ENCODE measurements at regions not wholly inside any gene's neighbourhood (a gene's known extent, or its start where the extent isn't known, plus 50 kb on each side); places are given as distances from the start of the nearest gene placed in this dataset.

GRCh38 chr15:99504823-99505551 lies 60.8 kb upstream of the MEF2A start (continued):
- TF ChIP-seq CTCF (IDR thresholded peaks at IDR 0.05 in 2 of 3, conservative IDR thresholded peaks at IDR 0.05 in 1 of 3; ENCODE audit: control insufficient read depth in 2 of 3, extremely low read depth in 1 of 3, insufficient read depth in 1 of 3, low read depth in 3 of 3, low read length in 3 of 3) (peak; percentile 18 to 20 (median 19); a peak in 3 of 6 replicates), IRF4 (IDR thresholded peaks at IDR 0.05; ENCODE audit: low read depth, low read length) (0 out of 2 replicates have a peak, but pooled peaks have one; percentile 33), EP300 (IDR thresholded peaks at IDR 0.05; ENCODE audit: borderline replicate concordance in 1 of 2, control insufficient read depth in 1 of 2, low read depth in 2 of 2, low read length in 2 of 2) (peak in 1 of 2 experiments; percentile 52; a peak in 1 of 4 replicates), SMAD5 (IDR thresholded peaks at IDR 0.05; ENCODE audit: low read depth) (no peak), POLR2A (IDR thresholded peaks at IDR 0.05; ENCODE audit: low read depth, low read length) (peak; percentile 76), POLR2AphosphoS5 (IDR thresholded peaks at IDR 0.05; ENCODE audit: low read length) (peak; percentile 40; the same call in 1 of the 2 replicates), BCL11A (IDR thresholded peaks at IDR 0.05; ENCODE audit: low read depth, low read length) (0 out of 2 replicates have a peak, but pooled peaks have one; percentile 27), PAX5 (IDR thresholded peaks at IDR 0.05; ENCODE audit: borderline replicate concordance, low read depth, low read length) (no peak)

GRCh38 chr15:99506399-99506798 lies 59.4 kb upstream of the MEF2A start:
- ATAC-seq (no peak), FAIRE-seq (no peak), DNase-seq (ENCODE audit: low read depth, low spot score) (no peak)
- RAD21 ChIA-PET (ENCODE audit: unreplicated experiment), result interaction anchor here (0.7 to 2.7 kb wide), 6 partner anchors 61 to 198 kb away, joined by 3 to 24 read pairs (median 5); no protein-coding TSS in a partner anchor
- Histone ChIP-seq H2AFZ (ENCODE audit: control insufficient read depth, low read depth, low read length) (no peak overlapping the region), H3K9me3 (replicated peaks; ENCODE audit: control insufficient read depth, insufficient read depth, low read length) (no peaks in the 10 kb centered on the region; the same call in 2 of the 3 replicates), H3K4me2 (ENCODE audit: control insufficient read depth, insufficient read depth) (no peak overlapping the region), H3K27ac (ENCODE audit: control insufficient read depth, insufficient read depth) (no peak overlapping the region), H3K4me1 (ENCODE audit: control insufficient read depth, insufficient read depth, low read length) (peaks cover 91% of the 10 kb centered on the region), H3K36me3 (ENCODE audit: control insufficient read depth in 2 of 2, insufficient read depth in 2 of 2, low read length in 1 of 2) (no peaks in the 10 kb centered on the region), H3K9ac (ENCODE audit: control insufficient read depth, insufficient read depth, low read length) (no peak overlapping the region), H3K27me3 (replicated peaks in 1 of 2; ENCODE audit: control insufficient read depth in 2 of 2, insufficient read depth in 2 of 2, low read length in 1 of 2) (no peaks in the 10 kb centered on the region), H4K20me1 (ENCODE audit: control insufficient read depth, insufficient read depth) (no peaks in the 10 kb centered on the region), H3K4me3 (no peak overlapping the region), H3K79me2 (ENCODE audit: control insufficient read depth, insufficient read depth, low read length) (peaks cover 3% of the 10 kb centered on the region)
- no TSS peak for BruUV-seq (replicated peaks)
- SMC1A ChIA-PET (ENCODE audit: uncharacterized antibody, unreplicated experiment), result interaction anchor here (0.6 to 2.2 kb wide), 16 partner anchors 19 to 219 kb away, joined by 3 to 19 read pairs (median 4); no protein-coding TSS in a partner anchor
- CTCF ChIA-PET, result interaction anchor here (0.8 to 1.4 kb wide), 4 partner anchors 18 to 219 kb away, joined by 3 to 6 read pairs (median 3); no protein-coding TSS in a partner anchor
- intact Hi-C loops (cut with micrococcal nuclease; ENCODE audit: unreplicated experiment), result no loop called here
- in situ Hi-C loops (cut with MboI), result loop anchor here (25.0 kb wide), 1 partner anchor 1431 kb away; no protein-coding TSS in a partner anchor
- WGBS (ENCODE audit: insufficient coverage, insufficient replicate concordance, low lambda C conversion rate, missing lambda C conversion rate), result 86% methylated on average over 3 of the region's 3 CpGs
- POLR2A ChIA-PET, result interaction anchor here (0.6 to 0.9 kb wide), 4 partner anchors 60 to 166 kb away, joined by 3 to 5 read pairs (median 4); no protein-coding TSS in a partner anchor
- no peak for TF ChIP-seq SMAD5 (IDR thresholded peaks at IDR 0.05; ENCODE audit: low read depth)
- no peak for TF ChIP-seq EED (IDR thresholded peaks at IDR 0.05; ENCODE audit: low read depth)
- TF ChIP-seq HDAC6 (IDR thresholded peaks at IDR 0.05; ENCODE audit: unreplicated experiment), result no peak
- TF ChIP-seq ZNF687 (IDR thresholded peaks at IDR 0.05), result no peak
- no peak for TF ChIP-seq SREBF2 (IDR thresholded peaks at IDR 0.05; ENCODE audit: low read length)
- no peak for TF ChIP-seq NFXL1 (IDR thresholded peaks at IDR 0.05; ENCODE audit: borderline replicate concordance)
- TF ChIP-seq TCF7 (IDR thresholded peaks at IDR 0.05; ENCODE audit: borderline replicate concordance), result no peak
